Heart left ventricle (tissue), 16 donors: ENCODE measurements at regions not wholly inside any gene's neighbourhood (a gene's known extent, or its start where the extent isn't known, plus 50 kb on each side); places are given as distances from the start of the nearest gene placed in this dataset.

Source experiments
- ATAC-seq, 4 donors: fragments of 200-7000 bp; cut with Tn5 transposase; one replicate each; pipeline ENCODE4 v1.9.1; 2020 to 2022; ENCODE audit warnings: moderate library complexity in 4 of 4, mild to moderate bottlenecking in 3 of 4, moderate number of reproducible peaks in 1 of 4
- DNase-seq, 5 donors: peaks; one replicate each; pipeline ENCODE4 v3.0.0-alpha.2; 2020
- H3K27ac ChIP-seq, 12 donors: fragments of 200-600 bp; sonication (generic) in 4 of 12; one replicate each; pipeline versions ENCODE4 v1.5.0 to v1.8.0; 2016 to 2022; ENCODE audit warnings: mild to moderate bottlenecking in 2 of 12
- H3K27me3 ChIP-seq, 9 donors: fragments of 200-600 bp; sonication (generic) in 2 of 9; one replicate each; pipeline versions ENCODE4 v1.5.1 to v1.8.0; 2016 to 2022; ENCODE audit warnings: mild to moderate bottlenecking in 3 of 9
- H3K36me3 ChIP-seq, 9 donors: fragments of 200-600 bp; sonication (generic) in 2 of 9; one replicate each; pipeline versions ENCODE4 v1.5.0 to v1.8.0; 2018 to 2022; ENCODE audit warnings: mild to moderate bottlenecking in 2 of 9
- H3K4me1 ChIP-seq, 12 donors: fragments of 200-600 bp; sonication (generic) in 4 of 12; one replicate each; pipeline versions ENCODE4 v1.5.0 to v1.8.0; 2016 to 2022; ENCODE audit warnings: mild to moderate bottlenecking in 3 of 12
- H3K4me3 ChIP-seq, 12 donors: fragments of 200-600 bp; sonication (generic) in 4 of 12; one replicate each; pipeline versions ENCODE4 v1.5.0 to v1.8.0; 2017 to 2022; ENCODE audit warnings: mild to moderate bottlenecking in 9 of 12, moderate library complexity in 4 of 12
- H3K9me3 ChIP-seq, 12 donors: fragments of 200-600 bp; sonication (generic) in 4 of 12; one replicate each; pipeline versions ENCODE4 v1.5.0 to v1.8.0; 2016 to 2022; ENCODE audit warnings: mild to moderate bottlenecking in 1 of 12
- POLR2A ChIP-seq, 2 donors: fragments of 450-650 bp; IDR thresholded peaks; one replicate each; pipeline ENCODE4 v1.6.1; 2017; ENCODE audit warnings: antibody characterized with exemption in 2 of 2, mild to moderate bottlenecking in 2 of 2, moderate library complexity in 2 of 2
- WGBS, 4 donors: extraction: QIAGEN DNeasy Blood & Tissue Kit in 2 of 4; methylation state at CpG; one replicate each; pipeline versions ENCODE4 v1.1.5 to v1.1.7; 2013 to 2018; 5-methylcytosine and 5-hydroxymethylcytosine counted together
- intact Hi-C, 10 donors: fragments of 100-400 bp; cut with DNase I; formaldehyde crosslinking; loops; one replicate each; pipeline versions ENCODE4 v1.11.1 to v1.14.2; 2022
- TF ChIP-seq, protein P1 (sequence below), 12 donors: fragments of 200-600 bp; sonication (generic) in 4 of 12; IDR thresholded peaks; one replicate each; pipeline versions ENCODE4 v1.5.0 to v1.8.0; 2018 to 2022; ENCODE audit warnings: antibody characterized with exemption in 12 of 12, mild to moderate bottlenecking in 5 of 12
- donor health status: ischemic (EF 13 %, LVEDD 7.1; RV severe dilation, severe dysfunction).
- donor health status: healthy with polysubstance abuse.
- donor health status: DM: no; HTN: yes; CAD: no.
- donor health status: DM: no; HTN: no; CAD: no.
- donor health status: ischemic (EF 25% LVEDD 6.9; RV normal size, moderate dysfunction).
- donor health status: ischemic (EF 25% LVEDD 5.7; RV mildly dilated, moderate dysfunction).
- donor health status: healthy.
- donor health status: DM: yes; HTN: yes; CAD: no.
- donor health status: ischemic (EF 35%, LVEDD 5.7; RV mildly dilated, moderate dysfunction).
- donor health status: nonischemic (EF 11% LVEDD 7.7; RV severe dilation, severe dysfunction).
- donor health status: DM: yes; HTN: yes; CAD: no.
- donor health status: PGD.
- donor health status: ischemic (EF 29% LVEDD 5.4; RV normal size, mild dysfunction).
- donor health status: nonischemic (EF 23%, LVEDD 6.1; RV moderate dilation, normal function).

DNA sequence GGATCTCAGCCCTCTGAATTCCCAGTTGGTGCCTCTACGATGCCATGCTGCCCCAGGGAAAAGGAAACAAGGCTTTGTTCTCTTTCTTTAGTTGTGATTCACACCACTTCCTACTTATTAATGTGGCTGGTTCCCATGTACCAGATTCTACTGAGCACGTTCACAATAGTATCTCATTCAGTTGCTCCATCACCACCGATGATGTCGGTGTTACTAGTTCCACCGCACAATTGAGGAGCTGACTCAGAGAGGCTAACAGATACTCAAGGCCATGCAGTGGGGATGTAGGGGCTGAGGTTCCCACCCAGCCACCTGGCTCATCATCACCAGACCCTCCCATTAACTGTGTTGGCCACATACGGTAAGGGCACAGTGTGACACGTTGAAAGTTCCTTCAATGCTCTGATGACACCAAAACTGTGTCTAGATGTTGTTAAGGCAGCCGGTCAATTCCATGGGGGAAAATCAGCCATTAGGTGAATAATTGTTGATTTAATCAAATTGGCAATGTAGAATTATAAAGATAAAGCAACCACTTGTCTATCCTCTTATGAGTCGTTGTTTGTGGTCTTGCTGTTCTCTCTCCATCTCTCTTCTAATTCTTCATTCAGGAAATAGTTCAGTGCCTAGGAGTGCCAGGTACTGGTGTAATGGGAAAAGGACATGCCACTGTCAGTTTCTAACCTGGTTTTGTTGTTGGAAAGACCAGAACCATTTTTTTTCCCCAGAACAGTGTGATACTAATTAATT is 244.2 kb upstream of the CRY1 start:
- peaks cover 0 to 15% (median 0%) of the 10 kb centered on the region in 9 donors for H3K27me3 ChIP-seq

DNA sequence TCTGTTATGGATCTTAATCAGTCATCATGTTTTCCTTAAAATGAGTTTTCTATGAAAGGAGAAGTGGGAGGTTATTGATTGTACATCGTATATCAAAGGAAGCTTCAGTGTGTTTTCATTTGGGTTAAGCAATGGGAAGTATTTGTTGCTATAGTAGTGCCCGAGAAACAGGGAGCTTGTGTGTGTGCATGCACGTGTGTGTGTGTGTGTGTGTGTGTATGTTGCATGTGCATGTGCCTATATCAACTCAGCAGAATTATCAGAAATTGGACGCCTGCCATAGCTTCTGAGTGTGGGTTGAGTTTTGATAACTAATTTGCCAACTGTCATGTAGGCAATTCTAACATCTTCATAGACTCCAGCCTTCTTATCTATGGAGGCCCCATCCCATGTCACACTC is 246.1 kb upstream of the CRY1 start:
- no peak for DNase-seq
- 36 to 39% (median 36%) methylated on average over 4 of the region's 4 CpGs for WGBS, 4 donors
- H3K27ac ChIP-seq, result no peak overlapping the region
- no peaks in the 10 kb centered on the region for H3K4me1 ChIP-seq
- H3K9me3 ChIP-seq, result no peaks in the 10 kb centered on the region
- H3K27me3 ChIP-seq, result peaks cover 0 to 7% (median 0%) of the 10 kb centered on the region in 9 donors
- no peak for ATAC-seq
- intact Hi-C loops, result no loop called here
- no peaks in the 10 kb centered on the region for H3K36me3 ChIP-seq
- no peak overlapping the region for H3K4me3 ChIP-seq
- TF ChIP-seq, protein P1, sequence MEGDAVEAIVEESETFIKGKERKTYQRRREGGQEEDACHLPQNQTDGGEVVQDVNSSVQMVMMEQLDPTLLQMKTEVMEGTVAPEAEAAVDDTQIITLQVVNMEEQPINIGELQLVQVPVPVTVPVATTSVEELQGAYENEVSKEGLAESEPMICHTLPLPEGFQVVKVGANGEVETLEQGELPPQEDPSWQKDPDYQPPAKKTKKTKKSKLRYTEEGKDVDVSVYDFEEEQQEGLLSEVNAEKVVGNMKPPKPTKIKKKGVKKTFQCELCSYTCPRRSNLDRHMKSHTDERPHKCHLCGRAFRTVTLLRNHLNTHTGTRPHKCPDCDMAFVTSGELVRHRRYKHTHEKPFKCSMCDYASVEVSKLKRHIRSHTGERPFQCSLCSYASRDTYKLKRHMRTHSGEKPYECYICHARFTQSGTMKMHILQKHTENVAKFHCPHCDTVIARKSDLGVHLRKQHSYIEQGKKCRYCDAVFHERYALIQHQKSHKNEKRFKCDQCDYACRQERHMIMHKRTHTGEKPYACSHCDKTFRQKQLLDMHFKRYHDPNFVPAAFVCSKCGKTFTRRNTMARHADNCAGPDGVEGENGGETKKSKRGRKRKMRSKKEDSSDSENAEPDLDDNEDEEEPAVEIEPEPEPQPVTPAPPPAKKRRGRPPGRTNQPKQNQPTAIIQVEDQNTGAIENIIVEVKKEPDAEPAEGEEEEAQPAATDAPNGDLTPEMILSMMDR (IDR thresholded peaks at IDR 0.05), result no peak
- no peak for TF ChIP-seq POLR2A (IDR thresholded peaks at IDR 0.05)

More for the DNA sequence above, 244.2 kb upstream of the CRY1 start:
- no peaks in the 10 kb centered on the region for H3K36me3 ChIP-seq
- intact Hi-C loops, result no loop called here
- H3K4me3 ChIP-seq, result no peak overlapping the region
- H3K27ac ChIP-seq, result no peak overlapping the region
- TF ChIP-seq, protein P1 (IDR thresholded peaks at IDR 0.05), result no peak
- no peak for TF ChIP-seq POLR2A (IDR thresholded peaks at IDR 0.05)
- DNase-seq (no peak), ATAC-seq (no peak)
- H3K9me3 ChIP-seq, result no peaks in the 10 kb centered on the region
- H3K4me1 ChIP-seq, result no peaks in the 10 kb centered on the region
- WGBS, 4 donors, result 85 to 89% (median 87%) methylated on average over 9 of the region's 9 CpGs

DNA sequence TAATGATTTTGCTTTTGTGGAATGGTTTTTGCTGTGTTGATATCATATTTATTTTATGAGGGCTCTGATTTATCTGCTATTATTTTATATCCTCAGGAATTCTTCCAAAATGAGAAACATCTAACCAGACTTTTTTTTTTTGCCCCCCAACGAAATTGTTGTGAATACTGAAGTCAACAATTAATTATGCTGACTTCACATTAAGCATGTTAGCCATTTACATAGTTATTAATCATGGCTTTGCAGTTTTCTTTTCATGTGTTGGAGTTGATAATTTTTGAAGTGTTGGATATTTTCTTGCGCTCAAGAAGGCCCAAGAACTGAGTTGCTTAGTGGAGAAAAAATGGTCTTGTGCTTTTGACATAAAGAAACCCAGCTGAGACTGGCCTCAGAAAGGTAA is 246.6 kb upstream of the CRY1 start:
- peaks cover 0 to 7% (median 0%) of the 10 kb centered on the region in 9 donors for H3K27me3 ChIP-seq
- DNase-seq, result no peak
- TF ChIP-seq, protein P1 (IDR thresholded peaks at IDR 0.05), result no peak
- TF ChIP-seq POLR2A (IDR thresholded peaks at IDR 0.05), result no peak
- 66 to 72% (median 69%) methylated on average over 2 of the region's 2 CpGs for WGBS, 4 donors
- no peaks in the 10 kb centered on the region for H3K4me1 ChIP-seq
- no peak overlapping the region for H3K27ac ChIP-seq
- ATAC-seq, result no peak
- intact Hi-C loops, result no loop called here
- H3K4me3 ChIP-seq, result no peak overlapping the region
- H3K36me3 ChIP-seq, result no peaks in the 10 kb centered on the region
- H3K9me3 ChIP-seq, result no peaks in the 10 kb centered on the region

DNA sequence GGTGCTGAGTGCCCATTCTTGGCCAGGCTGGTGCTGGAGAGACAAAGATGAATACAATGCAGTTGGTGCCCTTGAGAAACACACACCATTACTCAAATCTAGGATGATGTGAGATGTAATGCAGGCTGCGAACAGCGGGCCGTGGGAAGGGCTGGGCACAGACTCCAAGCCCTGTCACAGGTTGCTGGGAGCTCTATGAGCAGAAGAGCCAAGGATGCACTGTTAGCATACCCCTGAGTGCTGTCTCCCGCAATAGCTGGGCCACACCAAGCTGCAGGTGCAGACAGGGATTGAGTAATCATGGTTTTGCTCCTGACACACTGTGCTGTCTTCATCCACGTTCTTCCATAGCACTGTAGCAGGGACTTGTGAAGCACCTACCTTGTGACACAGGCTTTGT is 247.5 kb upstream of the CRY1 start:
- Histone ChIP-seq H3K27ac (no peak overlapping the region), H3K9me3 (no peaks in the 10 kb centered on the region), H3K4me1 (no peaks in the 10 kb centered on the region), H3K36me3 (no peaks in the 10 kb centered on the region), H3K27me3 (peaks cover 0 to 7% (median 0%) of the 10 kb centered on the region in 9 donors), H3K4me3 (no peak overlapping the region)
- no peak for ATAC-seq
- 81 to 84% (median 83%) methylated on average over 5 of the region's 5 CpGs for WGBS, 4 donors
- no peak for DNase-seq
- intact Hi-C loops, result no loop called here
- TF ChIP-seq POLR2A (IDR thresholded peaks at IDR 0.05), result no peak
- TF ChIP-seq, protein P1 (IDR thresholded peaks at IDR 0.05), result no peak
